ENCODE measurements at regions not wholly inside any gene's neighbourhood (a gene's known extent, or its start where the extent isn't known, plus 50 kb on each side); places are given as distances from the start of the nearest gene placed in this dataset.

- no peaks in the 10 kb centered on the region for H3K36me3 Mint-ChIP-seq (ENCODE audit: low read depth)
- no peak overlapping the region for H3K27ac Mint-ChIP-seq
- POLR2A ChIA-PET, result no interaction called here
- H3K4me3 Mint-ChIP-seq, result no peak overlapping the region
- H3K27me3 Mint-ChIP-seq, result peaks cover 5% of the 10 kb centered on the region
- H3K4me1 Mint-ChIP-seq, result no peaks in the 10 kb centered on the region
- no peaks in the 10 kb centered on the region for H3K9me3 Mint-ChIP-seq
- no peak for DNase-seq
- CTCF ChIA-PET, result no interaction called here
Measured at GRCh38 chr2:18428516-18428915, 131.9 kb downstream of the RDH14 start.

GRCh38 chr2:18427762-18428161 is 132.7 kb downstream of the RDH14 start:
- POLR2A ChIA-PET, result no interaction called here
- DNase-seq, result no peak
- CTCF ChIA-PET, result no interaction called here
- Mint-ChIP-seq H3K4me1 (no peaks in the 10 kb centered on the region), H3K9me3 (no peaks in the 10 kb centered on the region), H3K27me3 (peaks cover 5% of the 10 kb centered on the region), H3K36me3 (ENCODE audit: low read depth) (no peaks in the 10 kb centered on the region), H3K27ac (no peak overlapping the region), H3K4me3 (no peak overlapping the region)

- no peak overlapping the region for H3K27ac Mint-ChIP-seq
- no peaks in the 10 kb centered on the region for H3K9me3 Mint-ChIP-seq
- POLR2A ChIA-PET, result no interaction called here
- H3K36me3 Mint-ChIP-seq (ENCODE audit: low read depth), result no peaks in the 10 kb centered on the region
- DNase-seq, result no peak
- peaks cover 5% of the 10 kb centered on the region for H3K27me3 Mint-ChIP-seq
- no peak overlapping the region for H3K4me3 Mint-ChIP-seq
- no peaks in the 10 kb centered on the region for H3K4me1 Mint-ChIP-seq
- CTCF ChIA-PET, result no interaction called here
Measured at GRCh38 chr2:18426174-18426573, 134.3 kb downstream of the RDH14 start.

GRCh38 chr2:18425210-18425703 is 135.2 kb downstream of the RDH14 start:
- Mint-ChIP-seq H3K36me3 (ENCODE audit: low read depth) (no peaks in the 10 kb centered on the region), H3K4me3 (no peak overlapping the region), H3K4me1 (no peaks in the 10 kb centered on the region), H3K27me3 (peaks cover 5% of the 10 kb centered on the region), H3K9me3 (no peaks in the 10 kb centered on the region), H3K27ac (no peak overlapping the region)
- no peak for DNase-seq
- POLR2A ChIA-PET, result no interaction called here
- CTCF ChIA-PET, result interaction anchor here (1.0 kb wide), 1 partner anchor 13 kb away, joined by 3 read pairs; no protein-coding TSS in a partner anchor

- ChIA-PET POLR2A (no interaction called here), CTCF (no interaction called here)
- Mint-ChIP-seq H3K4me3 (no peak overlapping the region), H3K9me3 (no peaks in the 10 kb centered on the region), H3K4me1 (no peaks in the 10 kb centered on the region), H3K36me3 (ENCODE audit: low read depth) (no peaks in the 10 kb centered on the region), H3K27ac (no peak overlapping the region), H3K27me3 (peaks cover 5% of the 10 kb centered on the region)
- DNase-seq, result no peak
Measured at GRCh38 chr2:18423636-18424035, 136.8 kb downstream of the RDH14 start.

- no peak for DNase-seq
- Mint-ChIP-seq H3K4me3 (no peak overlapping the region), H3K36me3 (ENCODE audit: low read depth) (no peaks in the 10 kb centered on the region), H3K27ac (no peak overlapping the region), H3K9me3 (no peaks in the 10 kb centered on the region), H3K4me1 (no peaks in the 10 kb centered on the region), H3K27me3 (peaks cover 5% of the 10 kb centered on the region)
- CTCF ChIA-PET, result no interaction called here
- POLR2A ChIA-PET, result no interaction called here
Measured at GRCh38 chr2:18422432-18423165, 137.9 kb downstream of the RDH14 start.

GRCh38 chr2:18413676-18414396 is 146.6 kb downstream of the RDH14 start:
- no peak overlapping the region for H3K27ac Mint-ChIP-seq
- peaks cover 2% of the 10 kb centered on the region for H3K27me3 Mint-ChIP-seq
- CTCF ChIA-PET, result no interaction called here
- H3K36me3 Mint-ChIP-seq (ENCODE audit: low read depth), result no peaks in the 10 kb centered on the region
- H3K9me3 Mint-ChIP-seq, result no peaks in the 10 kb centered on the region
- POLR2A ChIA-PET, result no interaction called here
- no peak for DNase-seq
- H3K4me1 Mint-ChIP-seq, result no peaks in the 10 kb centered on the region
- H3K4me3 Mint-ChIP-seq, result no peak overlapping the region

GRCh38 chr2:18412980-18413675 is 147.3 kb downstream of the RDH14 start:
- Mint-ChIP-seq H3K9me3 (no peaks in the 10 kb centered on the region), H3K27me3 (peaks cover 2% of the 10 kb centered on the region), H3K4me3 (no peak overlapping the region), H3K4me1 (no peaks in the 10 kb centered on the region), H3K27ac (no peak overlapping the region), H3K36me3 (ENCODE audit: low read depth) (no peaks in the 10 kb centered on the region)
- CTCF ChIA-PET, result no interaction called here
- POLR2A ChIA-PET, result no interaction called here
- DNase-seq, result no peak

- ChIA-PET CTCF (interaction anchor here (1.0 kb wide), 1 partner anchor 13 kb away, joined by 3 read pairs; no protein-coding TSS in a partner anchor), POLR2A (no interaction called here)
- peaks cover 2% of the 10 kb centered on the region for H3K27me3 Mint-ChIP-seq
- H3K4me3 Mint-ChIP-seq, result no peak overlapping the region
- no peaks in the 10 kb centered on the region for H3K36me3 Mint-ChIP-seq (ENCODE audit: low read depth)
- H3K27ac Mint-ChIP-seq, result no peak overlapping the region
- no peak for DNase-seq
- H3K9me3 Mint-ChIP-seq, result no peaks in the 10 kb centered on the region
- no peaks in the 10 kb centered on the region for H3K4me1 Mint-ChIP-seq
Measured at GRCh38 chr2:18411626-18412025, 148.8 kb downstream of the RDH14 start.

- POLR2A ChIA-PET, result no interaction called here
- Mint-ChIP-seq H3K9me3 (no peaks in the 10 kb centered on the region), H3K27me3 (peaks cover 2% of the 10 kb centered on the region), H3K27ac (no peak overlapping the region), H3K4me3 (no peak overlapping the region), H3K4me1 (no peaks in the 10 kb centered on the region), H3K36me3 (ENCODE audit: low read depth) (no peaks in the 10 kb centered on the region)
- CTCF ChIA-PET, result interaction anchor here (1.2 kb wide), 1 partner anchor 22 kb away, joined by 5 read pairs; no protein-coding TSS in a partner anchor
- DNase-seq, result no peak
Measured at GRCh38 chr2:18410543-18410942, 149.9 kb downstream of the RDH14 start.

- POLR2A ChIA-PET, result no interaction called here
- no peaks in the 10 kb centered on the region for H3K9me3 Mint-ChIP-seq
Measured at GRCh38 chr2:18408638-18409037, 151.8 kb downstream of the RDH14 start.

GRCh38 chr2:18406219-18406618 is 154.2 kb downstream of the RDH14 start:
- Mint-ChIP-seq H3K4me1 (no peaks in the 10 kb centered on the region), H3K9me3 (no peaks in the 10 kb centered on the region), H3K36me3 (ENCODE audit: low read depth) (no peaks in the 10 kb centered on the region), H3K4me3 (no peak overlapping the region), H3K27me3 (peaks cover 7% of the 10 kb centered on the region), H3K27ac (no peak overlapping the region)
- no peak for DNase-seq
- ChIA-PET POLR2A (no interaction called here), CTCF (no interaction called here)

More at GRCh38 chr2:18408638-18409037, 151.8 kb downstream of the RDH14 start:
- no peaks in the 10 kb centered on the region for H3K36me3 Mint-ChIP-seq (ENCODE audit: low read depth)
- H3K27me3 Mint-ChIP-seq, result peaks cover 2% of the 10 kb centered on the region
- no peak overlapping the region for H3K27ac Mint-ChIP-seq
- CTCF ChIA-PET, result interaction anchor here (1.0 kb wide), 1 partner anchor 28 kb away, joined by 3 read pairs; no protein-coding TSS in a partner anchor
- DNase-seq, result no peak
- no peaks in the 10 kb centered on the region for H3K4me1 Mint-ChIP-seq
- no peak overlapping the region for H3K4me3 Mint-ChIP-seq

- no peaks in the 10 kb centered on the region for H3K4me1 Mint-ChIP-seq
- H3K4me3 Mint-ChIP-seq, result no peak overlapping the region
- ChIA-PET POLR2A (no interaction called here), CTCF (interaction anchor here (1.7 kb wide), 1 partner anchor 17 kb away, joined by 5 read pairs; no protein-coding TSS in a partner anchor)
- no peaks in the 10 kb centered on the region for H3K9me3 Mint-ChIP-seq
- DNase-seq, result no peak
- no peaks in the 10 kb centered on the region for H3K36me3 Mint-ChIP-seq (ENCODE audit: low read depth)
- H3K27me3 Mint-ChIP-seq, result peaks cover 7% of the 10 kb centered on the region
- H3K27ac Mint-ChIP-seq, result no peak overlapping the region
Measured at GRCh38 chr2:18404708-18405107, 155.7 kb downstream of the RDH14 start.
